Type B pancreatic cell (in vitro differentiated cells): ENCODE measurements at regions not wholly inside any gene's neighbourhood (a gene's known extent, or its start where the extent isn't known, plus 50 kb on each side); places are given as distances from the start of the nearest gene placed in this dataset.

Experiments
- DNase-seq: peaks from one replicate; pipeline ENCODE4 v3.0.0; 2021; ENCODE audit warnings: mixed read lengths; ENCODE audit not compliant: unreplicated experiment; ENCODE audit errors: extremely low spot score
- H3K27ac Mint-ChIP-seq: 2 replicates; pipeline ENCODE4 v1.8.0; 2021; ENCODE audit warnings: mild to moderate bottlenecking, mixed read lengths
- H3K27me3 Mint-ChIP-seq: 2 replicates; pipeline ENCODE4 v1.8.0; 2021; ENCODE audit warnings: mixed read lengths
- H3K36me3 Mint-ChIP-seq: 2 replicates; pipeline ENCODE4 v1.8.0; 2021; ENCODE audit warnings: mixed read lengths
- H3K4me1 Mint-ChIP-seq: one replicate; pipeline ENCODE4 v1.8.0; 2021; ENCODE audit warnings: mixed read lengths; ENCODE audit not compliant: unreplicated experiment
- H3K4me3 Mint-ChIP-seq: 2 replicates; pipeline ENCODE4 v1.8.0; 2021; ENCODE audit warnings: mild to moderate bottlenecking, mixed read lengths
- H3K9me3 Mint-ChIP-seq: 2 replicates; pipeline ENCODE4 v1.8.0; 2021; ENCODE audit warnings: mixed read lengths
- TF ChIP-seq, protein P1 (sequence below): fragments of 200-600 bp; sonication (generic); conservative IDR thresholded peaks from 2 replicates; pipeline ENCODE4 v1.5.0; 2021; ENCODE audit warnings: antibody characterized with exemption, mild to moderate bottlenecking

DNA sequence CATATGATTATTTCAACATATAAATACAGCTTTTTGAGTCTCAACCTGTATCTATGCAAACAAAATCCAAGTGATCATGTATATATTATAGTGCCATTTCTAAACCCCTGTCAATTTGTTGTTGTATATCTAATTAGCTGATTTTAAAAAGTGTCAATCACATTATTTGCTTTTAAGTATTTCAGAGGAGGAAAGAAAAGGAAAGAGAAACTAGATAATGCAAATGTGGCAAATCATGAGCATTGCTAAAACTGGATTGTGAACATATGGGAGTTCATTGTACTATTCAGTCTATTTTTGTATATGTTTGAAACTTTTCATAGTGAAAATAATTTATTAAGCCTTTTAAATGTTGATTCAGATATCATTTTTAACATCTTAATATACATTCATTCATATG is 190.7 kb downstream of the ZIC4 start:
- Mint-ChIP-seq H3K4me1 (peaks cover 11% of the 10 kb centered on the region), H3K27ac (no peak overlapping the region), H3K27me3 (no peaks in the 10 kb centered on the region), H3K4me3 (no peak overlapping the region), H3K36me3 (no peaks in the 10 kb centered on the region), H3K9me3 (no peaks in the 10 kb centered on the region)
- no peak for DNase-seq
- TF ChIP-seq, protein P1, sequence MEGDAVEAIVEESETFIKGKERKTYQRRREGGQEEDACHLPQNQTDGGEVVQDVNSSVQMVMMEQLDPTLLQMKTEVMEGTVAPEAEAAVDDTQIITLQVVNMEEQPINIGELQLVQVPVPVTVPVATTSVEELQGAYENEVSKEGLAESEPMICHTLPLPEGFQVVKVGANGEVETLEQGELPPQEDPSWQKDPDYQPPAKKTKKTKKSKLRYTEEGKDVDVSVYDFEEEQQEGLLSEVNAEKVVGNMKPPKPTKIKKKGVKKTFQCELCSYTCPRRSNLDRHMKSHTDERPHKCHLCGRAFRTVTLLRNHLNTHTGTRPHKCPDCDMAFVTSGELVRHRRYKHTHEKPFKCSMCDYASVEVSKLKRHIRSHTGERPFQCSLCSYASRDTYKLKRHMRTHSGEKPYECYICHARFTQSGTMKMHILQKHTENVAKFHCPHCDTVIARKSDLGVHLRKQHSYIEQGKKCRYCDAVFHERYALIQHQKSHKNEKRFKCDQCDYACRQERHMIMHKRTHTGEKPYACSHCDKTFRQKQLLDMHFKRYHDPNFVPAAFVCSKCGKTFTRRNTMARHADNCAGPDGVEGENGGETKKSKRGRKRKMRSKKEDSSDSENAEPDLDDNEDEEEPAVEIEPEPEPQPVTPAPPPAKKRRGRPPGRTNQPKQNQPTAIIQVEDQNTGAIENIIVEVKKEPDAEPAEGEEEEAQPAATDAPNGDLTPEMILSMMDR: no peak

DNA sequence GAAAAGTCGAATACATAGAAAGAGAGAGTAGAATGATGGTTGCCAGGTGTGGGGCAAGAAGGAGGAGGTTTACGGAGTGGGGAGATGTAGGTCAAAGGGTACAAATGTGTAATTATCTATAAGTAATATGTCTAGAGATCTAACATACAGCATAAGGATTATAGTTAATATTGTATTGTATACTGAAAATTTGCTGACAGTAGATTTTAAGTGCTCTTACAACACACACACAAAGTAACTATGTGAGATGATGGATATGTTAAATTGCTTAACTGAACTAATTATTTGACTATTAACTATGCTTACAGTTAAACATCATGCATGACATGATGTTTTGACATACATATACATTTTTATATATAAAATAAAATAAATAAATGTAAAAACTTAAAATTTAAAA is 192.7 kb downstream of the ZIC4 start:
- H3K27ac Mint-ChIP-seq: no peak overlapping the region
- TF ChIP-seq, protein P1: no peak
- no peaks in the 10 kb centered on the region for H3K27me3 Mint-ChIP-seq
- DNase-seq: no peak
- H3K36me3 Mint-ChIP-seq: no peaks in the 10 kb centered on the region
- peaks cover 7% of the 10 kb centered on the region for H3K4me1 Mint-ChIP-seq
- peaks cover 4% of the 10 kb centered on the region for H3K9me3 Mint-ChIP-seq
- no peak overlapping the region for H3K4me3 Mint-ChIP-seq

DNA sequence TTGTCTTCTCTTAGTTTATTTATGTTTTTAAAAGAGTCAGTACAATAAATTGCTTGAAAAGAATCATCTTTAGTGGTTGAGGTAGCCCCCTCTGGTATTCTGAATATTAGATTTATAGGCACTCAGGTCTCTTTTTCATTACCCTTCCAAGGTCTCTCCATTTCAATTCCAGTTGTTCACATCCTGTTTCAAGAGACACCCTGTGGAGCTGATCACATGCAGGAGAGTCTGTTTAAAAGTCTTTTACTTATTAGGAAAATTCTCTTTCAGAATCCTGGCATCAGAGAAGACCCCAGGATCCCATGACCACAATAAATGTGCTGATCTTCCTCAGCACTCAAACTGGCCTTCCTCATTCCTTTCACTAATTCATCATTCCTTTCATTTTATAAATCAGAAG is 195.7 kb downstream of the ZIC4 start:
- TF ChIP-seq, protein P1: no peak
- H3K36me3 Mint-ChIP-seq: no peaks in the 10 kb centered on the region
- no peak overlapping the region for H3K4me3 Mint-ChIP-seq

DNA sequence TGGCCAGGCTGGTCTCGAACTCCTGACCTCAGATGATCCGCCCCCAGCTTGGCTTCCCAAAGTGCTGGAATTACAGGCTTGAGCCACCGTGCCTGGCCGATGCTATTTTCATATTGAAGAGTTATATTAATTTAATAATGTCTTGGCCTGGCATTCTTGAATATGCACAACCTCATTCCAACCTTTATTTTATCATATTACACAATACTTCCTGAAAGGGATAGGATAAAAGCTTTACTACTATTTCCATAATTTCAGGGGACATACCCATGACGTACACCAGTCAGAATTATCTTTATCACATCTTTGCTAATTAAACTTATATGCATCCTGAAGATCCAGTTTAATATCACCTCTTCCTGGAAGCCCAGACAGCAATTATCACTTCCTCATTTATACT is 205.3 kb downstream of the ZIC4 start:
- Mint-ChIP-seq H3K9me3 (no peaks in the 10 kb centered on the region), H3K27ac (no peak overlapping the region), H3K4me3 (no peak overlapping the region), H3K27me3 (no peaks in the 10 kb centered on the region), H3K36me3 (no peaks in the 10 kb centered on the region), H3K4me1 (peaks cover 4% of the 10 kb centered on the region)
- TF ChIP-seq, protein P1: no peak
- no peak for DNase-seq

More for the DNA sequence above, 195.7 kb downstream of the ZIC4 start:
- Mint-ChIP-seq H3K27me3 (no peaks in the 10 kb centered on the region), H3K27ac (no peak overlapping the region), H3K9me3 (peaks cover 4% of the 10 kb centered on the region), H3K4me1 (peaks cover 7% of the 10 kb centered on the region)
- no peak for DNase-seq

DNA sequence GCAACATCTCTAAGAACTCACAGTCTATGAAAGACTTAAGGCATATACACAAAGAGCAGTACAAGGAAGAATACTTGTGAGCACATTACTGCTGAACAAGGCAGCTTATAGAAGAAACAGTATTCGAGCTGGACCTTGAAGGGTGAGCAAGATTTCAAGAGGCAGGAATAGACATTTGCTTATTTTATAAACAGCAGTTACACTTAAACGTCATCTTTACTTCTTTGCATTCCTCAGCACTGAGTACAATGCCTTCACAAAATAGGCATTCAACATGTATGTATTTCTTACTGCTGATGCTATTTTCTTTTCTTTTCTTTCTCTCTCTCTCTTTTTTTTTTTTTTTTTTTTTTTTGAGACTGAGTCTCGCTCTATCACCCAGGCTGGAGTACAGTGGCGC is 205.8 kb downstream of the ZIC4 start:
- TF ChIP-seq, protein P1: no peak
- Mint-ChIP-seq H3K9me3 (no peaks in the 10 kb centered on the region), H3K36me3 (no peaks in the 10 kb centered on the region), H3K4me3 (no peak overlapping the region), H3K27ac (no peak overlapping the region), H3K27me3 (no peaks in the 10 kb centered on the region), H3K4me1 (peaks cover 4% of the 10 kb centered on the region)
- DNase-seq: no peak

DNA sequence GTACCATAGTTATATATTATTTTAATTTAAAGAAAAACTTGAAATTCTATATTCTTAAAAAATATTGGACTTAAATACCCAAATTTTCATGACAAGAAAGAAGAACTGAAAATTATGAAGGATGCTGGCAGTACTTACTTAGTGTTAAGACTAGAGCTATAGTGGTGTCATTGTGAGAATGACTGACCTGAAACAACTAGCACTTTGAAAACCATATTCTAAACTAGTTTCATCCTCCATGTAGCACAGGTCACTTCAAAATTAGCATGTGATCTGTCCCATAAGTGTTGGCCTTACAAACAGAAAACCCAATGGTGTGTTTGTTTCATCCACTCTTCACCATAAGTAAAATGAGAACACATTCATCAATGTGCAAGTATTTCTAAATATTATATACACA is 208.6 kb downstream of the ZIC4 start:
- TF ChIP-seq, protein P1: no peak
- no peaks in the 10 kb centered on the region for H3K36me3 Mint-ChIP-seq
- no peak overlapping the region for H3K4me3 Mint-ChIP-seq
- no peaks in the 10 kb centered on the region for H3K9me3 Mint-ChIP-seq
- no peaks in the 10 kb centered on the region for H3K27me3 Mint-ChIP-seq
- no peak for DNase-seq
- H3K4me1 Mint-ChIP-seq: peaks cover 4% of the 10 kb centered on the region
- no peak overlapping the region for H3K27ac Mint-ChIP-seq
